Limb (tissue), 2 donors: ENCODE measurements at regions not wholly inside any gene's neighbourhood (a gene's known extent, or its start where the extent isn't known, plus 50 kb on each side); places are given as distances from the start of the nearest gene placed in this dataset.

Experiments
- DNase-seq, 2 donors: peaks; one replicate each; pipeline ENCODE4 v3.0.0-alpha.2; 2016; ENCODE audit errors: extremely low spot score in 2 of 2

GRCh38 chr9:38313421-38313820 lies 79.1 kb upstream of the ALDH1B1 start:
- no peak for DNase-seq

- DNase-seq = no peak
Observed at GRCh38 chr9:38312406-38312805, 80.1 kb upstream of the ALDH1B1 start.

DNA sequence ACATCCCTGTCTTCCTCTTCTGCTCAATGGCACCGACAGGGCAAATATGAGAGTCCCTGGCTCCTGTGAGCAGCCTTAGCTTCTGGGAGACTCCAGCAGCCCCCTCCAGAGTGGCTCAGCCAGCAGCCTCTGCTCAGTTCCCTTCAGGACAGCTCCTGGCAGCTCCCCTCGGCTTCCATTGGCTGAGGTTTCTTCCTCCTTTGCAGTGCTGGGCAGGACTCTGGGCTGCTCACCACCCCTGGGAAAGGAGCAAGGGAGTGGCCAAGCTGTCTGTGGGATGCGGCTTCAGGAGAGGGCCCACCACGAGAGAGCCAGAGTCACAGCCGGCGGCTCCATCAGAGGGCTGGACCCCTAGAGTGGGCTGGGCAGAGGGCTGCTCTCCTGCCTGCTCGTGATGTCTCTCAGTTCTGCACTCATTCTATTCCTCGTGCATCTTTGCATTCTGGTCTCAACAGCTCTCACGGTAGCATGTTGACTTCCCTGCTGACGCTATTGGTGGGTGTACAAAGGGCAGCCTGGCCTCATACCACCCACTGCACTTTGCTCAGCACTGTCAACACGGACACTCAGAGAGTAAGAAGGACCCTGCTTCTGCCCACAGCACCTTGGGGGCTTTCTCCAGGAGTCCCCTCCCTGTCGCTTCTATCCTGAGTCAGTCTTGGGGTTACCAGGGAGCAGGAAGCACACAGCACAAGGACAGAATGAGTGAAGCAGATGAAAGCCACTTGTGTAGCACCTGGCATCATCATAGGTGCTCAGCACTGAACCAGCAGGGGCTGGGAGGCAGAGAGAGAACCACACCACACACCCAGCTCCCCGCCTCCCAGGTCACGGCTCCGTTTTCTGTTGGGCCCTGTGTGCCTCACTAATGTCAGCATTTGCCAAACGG lies 80.9 kb upstream of the ALDH1B1 start:
- no peak for DNase-seq

- peak; percentile 52 to 54 for DNase-seq
Observed at GRCh38 chr9:38309324-38310195, 82.9 kb upstream of the ALDH1B1 start.

DNA sequence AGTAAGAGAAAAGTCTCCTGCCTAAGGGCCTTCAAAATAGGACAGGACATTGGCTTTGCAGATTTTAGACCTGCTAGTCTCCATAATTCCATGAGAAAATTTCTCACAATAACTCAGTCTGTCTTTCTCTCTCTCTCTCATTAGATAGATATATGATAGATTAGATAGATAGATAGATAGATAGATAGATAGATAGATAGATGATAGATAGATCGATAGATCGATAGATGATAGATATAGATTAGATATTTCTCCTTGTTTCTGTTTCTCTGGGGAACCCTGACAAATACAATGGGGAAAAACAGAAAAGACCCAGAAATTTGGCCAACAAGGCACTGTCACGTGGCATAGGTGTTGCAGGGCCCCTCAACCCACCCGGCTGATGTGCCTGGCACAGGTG lies 84.4 kb upstream of the ALDH1B1 start:
- DNase-seq = no peak

GRCh38 chr9:38306899-38307298 lies 85.6 kb upstream of the ALDH1B1 start:
- DNase-seq = no peak

DNA sequence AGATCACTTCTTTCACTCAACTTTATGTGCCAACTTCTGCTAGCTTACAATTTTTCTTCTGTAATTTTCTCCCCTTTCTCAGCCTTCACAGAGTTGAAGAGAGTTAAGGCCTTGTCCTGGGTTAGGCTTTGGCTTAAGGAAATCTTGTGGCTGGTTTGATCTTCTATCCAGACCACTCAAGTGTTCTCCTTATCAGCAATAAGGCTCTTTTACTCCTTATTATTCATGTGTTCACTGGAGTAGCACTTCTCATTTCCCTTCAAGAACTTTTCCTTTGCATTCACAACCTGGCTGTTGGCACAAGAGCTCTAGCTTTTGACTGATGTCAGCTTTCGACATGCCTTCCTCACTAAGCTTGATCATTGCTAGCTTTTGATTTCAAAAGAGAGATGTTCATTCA lies 86.9 kb upstream of the ALDH1B1 start:
- no peak for DNase-seq

- DNase-seq = no peak
Observed at GRCh38 chr9:38301376-38302106, 91.0 kb upstream of the ALDH1B1 start.

DNA sequence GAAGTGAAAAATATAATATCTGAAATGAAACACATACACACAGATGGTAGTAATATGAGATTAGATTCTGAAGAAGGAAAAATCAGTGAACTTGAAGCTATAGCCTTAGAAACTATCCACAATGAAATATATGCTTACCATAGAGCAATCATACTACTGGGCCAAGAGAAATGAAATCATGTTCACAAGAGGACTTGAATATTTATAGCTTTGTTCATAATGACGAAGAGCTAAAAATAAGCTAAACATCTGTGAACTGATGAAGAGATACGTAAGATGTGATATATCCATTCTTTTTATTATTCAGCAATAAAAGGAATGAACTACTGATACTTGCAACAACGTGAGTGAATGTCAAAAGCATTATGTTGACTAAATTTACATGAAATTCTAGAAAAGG lies 92.6 kb upstream of the ALDH1B1 start:
- DNase-seq = no peak

- DNase-seq = no peak
Observed at GRCh38 chr9:38298904-38299303, 93.6 kb upstream of the ALDH1B1 start.

- no peak for DNase-seq
Observed at GRCh38 chr9:38298503-38298902, 94.0 kb upstream of the ALDH1B1 start.

GRCh38 chr9:38296807-38297206 lies 95.7 kb upstream of the ALDH1B1 start:
- no peak for DNase-seq

DNA sequence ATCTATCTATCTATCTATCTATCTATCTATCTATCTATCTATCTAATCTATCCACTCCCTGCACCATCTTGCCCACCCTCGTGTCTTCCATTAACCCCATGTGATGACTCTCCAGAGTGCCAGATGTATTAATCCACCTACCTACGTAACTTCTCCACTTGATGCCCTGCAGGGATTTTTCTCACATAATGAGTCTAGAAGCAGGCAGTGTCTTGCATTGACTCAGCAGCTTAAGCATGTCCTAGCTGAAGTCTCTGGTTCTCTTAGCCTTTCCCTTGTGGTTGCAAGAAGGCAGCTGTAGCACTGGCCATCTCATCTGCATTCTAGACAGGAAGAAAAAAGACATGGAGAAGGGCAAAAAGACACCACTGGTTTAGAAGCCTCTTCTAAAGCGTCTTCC lies 96.7 kb upstream of the ALDH1B1 start:
- DNase-seq = no peak

GRCh38 chr9:38294220-38294960 lies 98.1 kb upstream of the ALDH1B1 start:
- peak; percentile 28 to 70 for DNase-seq

DNA sequence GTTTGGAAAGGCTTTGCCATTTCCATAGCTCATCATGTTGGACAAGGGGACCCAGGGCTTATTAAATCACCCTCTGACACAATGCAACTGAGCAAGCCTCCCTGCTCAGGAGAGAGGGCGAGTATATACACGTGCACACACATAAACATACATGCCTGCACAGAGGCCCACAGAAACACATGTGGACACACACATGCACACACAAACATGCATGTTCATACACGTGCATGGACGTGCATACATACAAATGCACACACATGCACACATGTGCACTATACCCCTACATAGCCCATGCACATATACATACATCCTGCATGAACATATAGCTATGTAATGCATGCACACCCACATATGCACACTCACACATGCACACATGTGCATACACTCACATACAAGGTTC lies 99.5 kb upstream of the ALDH1B1 start:
- DNase-seq = no peak

DNA sequence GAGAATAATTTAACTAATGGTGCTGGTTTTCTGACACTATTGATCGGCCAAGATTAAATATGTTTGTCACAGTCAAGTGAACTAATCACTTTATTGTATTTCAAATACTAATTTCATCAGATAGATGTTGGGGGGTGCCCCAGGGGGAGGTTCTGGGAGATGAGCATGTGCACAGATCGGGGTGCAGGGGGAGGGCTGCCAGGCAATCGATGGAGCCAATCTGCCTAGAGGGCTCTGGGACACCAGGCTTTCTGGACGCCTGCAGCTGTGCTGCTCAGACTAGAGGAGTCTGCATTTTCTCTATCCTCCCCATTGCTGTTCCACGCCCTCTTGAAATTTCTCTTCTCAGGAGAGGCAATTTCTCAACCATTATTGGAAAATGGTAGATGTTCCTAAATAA lies 100.0 kb upstream of the ALDH1B1 start:
- DNase-seq = no peak

DNA sequence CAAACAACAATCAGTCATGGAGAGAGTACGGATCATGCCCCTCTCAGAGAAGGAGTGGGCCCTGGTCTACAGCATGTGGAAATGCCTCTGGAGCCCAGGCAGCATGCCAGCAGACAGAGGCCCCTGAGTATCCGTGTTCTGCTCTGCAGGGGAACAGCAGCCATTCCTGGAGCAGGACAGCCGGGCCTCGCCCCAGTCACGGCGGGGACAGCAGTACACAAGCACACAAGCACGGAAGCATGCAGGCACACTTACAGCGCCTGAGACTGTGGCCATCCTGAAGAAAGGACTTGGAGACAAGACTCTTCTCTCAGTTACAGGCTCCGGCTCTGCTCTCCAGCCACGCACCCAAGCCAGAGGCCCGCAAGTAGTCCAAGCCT lies 102.6 kb upstream of the ALDH1B1 start:
- DNase-seq = no peak

GRCh38 chr9:38289236-38289865 lies 103.2 kb upstream of the ALDH1B1 start:
- DNase-seq = no peak

- no peak for DNase-seq
Observed at GRCh38 chr9:38288502-38288901, 104.0 kb upstream of the ALDH1B1 start.

GRCh38 chr9:38287420-38287985 lies 105.0 kb upstream of the ALDH1B1 start:
- no peak for DNase-seq
